ENCODE measurements at regions not wholly inside any gene's neighbourhood (a gene's known extent, or its start where the extent isn't known, plus 50 kb on each side); places are given as distances from the start of the nearest gene placed in this dataset.

- TF ChIP-seq ZNF462 (CRISPR knock-in tag; IDR thresholded peaks at IDR 0.05) = no peak
- no peak for TF ChIP-seq STAT1 (IDR thresholded peaks at IDR 0.05; ENCODE audit: unreplicated experiment)
- no peak for TF ChIP-seq ZNF114 (CRISPR knock-in tag; IDR thresholded peaks at IDR 0.05)
- TF ChIP-seq ZNF331 (CRISPR knock-in tag; IDR thresholded peaks at IDR 0.05; ENCODE audit: low read depth) = no peak
- TF ChIP-seq EZH2 (IDR thresholded peaks at IDR 0.05; ENCODE audit: low read depth, unreplicated experiment) = no peak
- no peak for TF ChIP-seq CREB1 (CRISPR knock-in tag; IDR thresholded peaks at IDR 0.05; ENCODE audit: low read depth)
- no peak for TF ChIP-seq JUNB (IDR thresholded peaks at IDR 0.05; ENCODE audit: unreplicated experiment)
Observed at GRCh38 chr11:128231845-128232410, 355.4 kb downstream of the ETS1 start (continued).

DNA sequence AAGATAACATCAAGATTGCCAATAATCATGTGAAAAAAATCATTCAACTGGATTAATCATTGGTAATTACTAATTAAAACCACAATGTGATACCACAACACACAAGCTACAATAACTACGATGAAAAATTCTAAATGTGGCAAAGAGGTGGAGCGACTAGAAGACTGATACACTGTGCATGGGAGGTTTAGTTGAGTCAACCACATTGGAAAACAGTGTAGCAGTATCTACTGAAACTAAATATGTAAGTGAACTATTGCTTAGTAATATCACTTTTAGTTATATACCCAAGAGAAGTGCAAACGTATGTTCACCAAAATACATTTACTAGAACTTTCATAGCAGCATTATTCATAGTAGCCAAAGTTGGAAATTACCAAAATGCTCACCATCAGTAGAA lies 359.9 kb downstream of the ETS1 start:
- no peak overlapping the region for H3K27ac Mint-ChIP-seq
- no peaks in the 10 kb centered on the region for H4K20me1 ChIP-seq (replicated peaks; ENCODE audit: insufficient read depth)
- no peak overlapping the region for H3K27ac ChIP-seq (ENCODE audit: low read depth)
- no peaks in the 10 kb centered on the region for H3K27me3 ChIP-seq (ENCODE audit: insufficient read depth)
- H3K9me3 Mint-ChIP-seq = no peaks in the 10 kb centered on the region
- no peak overlapping the region for H2AFZ ChIP-seq
- H3K27me3 Mint-ChIP-seq (ENCODE audit: insufficient read depth, low read depth, poor library complexity) = no peaks in the 10 kb centered on the region
- H3K79me2 ChIP-seq (replicated peaks; ENCODE audit: insufficient read depth) = no peaks in the 10 kb centered on the region
- ATAC-seq (no peak), DNase-seq (ENCODE audit: low spot score) (no peak)
- H3K9me2 ChIP-seq (ENCODE audit: insufficient read depth) = no peaks in the 10 kb centered on the region
- H3K4me1 ChIP-seq (ENCODE audit: insufficient read depth) = no peaks in the 10 kb centered on the region
- no peaks in the 10 kb centered on the region for H3F3A ChIP-seq (replicated peaks; ENCODE audit: low read depth)
- H3K36me3 ChIP-seq (ENCODE audit: insufficient read depth) = no peaks in the 10 kb centered on the region
- H3K4me1 Mint-ChIP-seq = no peaks in the 10 kb centered on the region
- H3K4me3 ChIP-seq = no peak overlapping the region
- H3K4me2 ChIP-seq = no peak overlapping the region
- no peak overlapping the region for H3K4me3 Mint-ChIP-seq
- H3K36me3 Mint-ChIP-seq (ENCODE audit: low read depth) = no peaks in the 10 kb centered on the region
- TF ChIP-seq CTCF (conservative IDR thresholded peaks at IDR 0.05; ENCODE audit: low read depth in 2 of 2) = no peak
- no peak for TF ChIP-seq ZNF462 (CRISPR knock-in tag; IDR thresholded peaks at IDR 0.05)

Data from GM23338 (cell line).